Right cardiac atrium (tissue), 5 donors: ENCODE measurements at regions not wholly inside any gene's neighbourhood (a gene's known extent, or its start where the extent isn't known, plus 50 kb on each side); places are given as distances from the start of the nearest gene placed in this dataset.

Experiments
- ATAC-seq, 2 donors: fragments of 200-7000 bp; cut with Tn5 transposase; one replicate each; pipeline versions ENCODE4 v1.8.0 to v1.9.1; 2020; ENCODE audit warnings: moderate library complexity in 2 of 2, mild to moderate bottlenecking in 1 of 2
- DNase-seq, 3 donors: peaks; one replicate each; pipeline ENCODE4 v3.0.0-alpha.2; 2020
- H3K27ac ChIP-seq: one replicate; pipeline ENCODE4 v1.5.1; 2013; ENCODE audit warnings: mild to moderate bottlenecking, low read length, control low read depth, moderate library complexity
- H3K27me3 ChIP-seq: one replicate; pipeline ENCODE4 v1.6.1; 2013; ENCODE audit not compliant: control insufficient read depth, insufficient read depth
- H3K4me1 ChIP-seq: one replicate; pipeline ENCODE4 v1.6.1; 2013; ENCODE audit warnings: low read length; ENCODE audit not compliant: control insufficient read depth, insufficient read depth
- H3K4me3 ChIP-seq: one replicate; pipeline ENCODE4 v1.5.1; 2013; ENCODE audit warnings: low read length, control low read depth
- H3K9me3 ChIP-seq: one replicate; pipeline ENCODE4 v1.6.1; 2013; ENCODE audit warnings: low read length; ENCODE audit not compliant: control insufficient read depth
- WGBS: extraction: QIAGEN DNeasy Blood & Tissue Kit; methylation state at CpG from one replicate; pipeline ENCODE4 v1.1.7; 2013; 5-methylcytosine and 5-hydroxymethylcytosine counted together
- intact Hi-C, 4 donors: fragments of 100-400 bp; cut with DNase I; formaldehyde crosslinking; loops; one replicate each; pipeline versions ENCODE4 v1.11.0 to v1.14.0; 2022 to 2023
- donor health status: healthy with polysubstance abuse.
- donor health status: DM: no; HTN: yes; CAD: no.
- donor health status: DM: no; HTN: no; CAD: no.
- donor health status: DM: no; HTN: yes; CAD: no; lungs with severe emphysema.
- donor health status: DM: yes; HTN: yes; CAD: no.

DNA sequence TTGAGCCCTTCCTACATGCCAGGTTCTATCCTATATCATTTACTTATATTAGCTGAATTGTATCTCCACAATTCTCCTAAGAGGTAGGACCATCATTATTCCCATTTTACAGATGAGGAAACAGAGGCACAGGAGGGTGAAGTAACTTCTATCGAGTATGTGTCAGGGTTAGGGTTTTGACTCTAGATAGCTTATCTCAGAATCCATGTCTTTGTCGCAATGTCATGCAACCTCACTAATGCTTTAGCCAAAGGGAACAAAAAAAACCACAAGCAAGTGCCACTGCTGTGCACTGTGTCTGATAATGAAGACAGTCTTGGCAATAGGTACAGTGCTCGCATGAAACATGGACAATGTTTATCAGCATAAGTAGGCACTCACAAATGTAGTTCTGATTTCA lies 95.4 kb upstream of the CLDN14 start:
- intact Hi-C loops = no loop called here
- DNase-seq (no peak), ATAC-seq (no peak)
- H3K4me1 ChIP-seq = no peaks in the 10 kb centered on the region
- no peaks in the 10 kb centered on the region for H3K9me3 ChIP-seq
- H3K27ac ChIP-seq = no peak overlapping the region
- H3K4me3 ChIP-seq = no peak overlapping the region
- WGBS = 61% methylated on average over 3 of the region's 3 CpGs
- no peaks in the 10 kb centered on the region for H3K27me3 ChIP-seq

DNA sequence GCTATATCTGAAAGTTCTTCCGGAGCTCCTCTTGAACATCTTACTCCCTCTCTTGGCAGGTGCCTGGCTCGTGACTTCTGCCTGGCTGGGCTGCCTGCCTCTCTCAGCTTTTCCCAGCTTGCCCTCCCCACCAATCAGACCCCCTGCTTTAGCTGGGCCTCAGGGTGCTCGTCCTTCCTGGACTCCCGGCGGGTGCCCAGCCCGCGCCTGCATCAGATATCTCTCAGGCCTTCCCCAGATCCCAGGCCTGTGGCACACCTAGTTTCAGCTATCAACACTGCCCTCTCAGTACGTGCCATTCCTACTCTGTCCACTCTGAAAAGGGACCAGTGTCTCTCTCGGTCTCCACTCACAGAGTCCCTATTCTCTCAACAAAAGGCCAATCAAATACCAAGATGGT lies 96.5 kb upstream of the CLDN14 start:
- ATAC-seq = no peak
- 75% methylated on average over 9 of the region's 9 CpGs for WGBS
- H3K27ac ChIP-seq = no peak overlapping the region
- no peak for DNase-seq
- H3K4me3 ChIP-seq = no peak overlapping the region
- intact Hi-C loops = no loop called here
- H3K9me3 ChIP-seq = no peaks in the 10 kb centered on the region
- no peaks in the 10 kb centered on the region for H3K4me1 ChIP-seq
- H3K27me3 ChIP-seq = no peaks in the 10 kb centered on the region

GRCh38 chr21:36579898-36580297 lies 100.0 kb upstream of the CLDN14 start:
- no peak overlapping the region for H3K4me3 ChIP-seq
- no peaks in the 10 kb centered on the region for H3K27me3 ChIP-seq
- ATAC-seq = no peak
- no peaks in the 10 kb centered on the region for H3K9me3 ChIP-seq
- H3K4me1 ChIP-seq = no peaks in the 10 kb centered on the region
- intact Hi-C loops = loop anchor here in 1 of 4 donors (10.0 kb wide), 1 partner anchor 155 kb away; no protein-coding TSS in a partner anchor
- WGBS = 74% methylated on average over 1 of the region's 1 CpG
- no peak overlapping the region for H3K27ac ChIP-seq
- DNase-seq = no peak

- ATAC-seq = no peak
- WGBS = 68% methylated on average over 6 of the region's 6 CpGs
- H3K4me3 ChIP-seq = no peak overlapping the region
- H3K9me3 ChIP-seq = no peaks in the 10 kb centered on the region
- no peak for DNase-seq
- no peak overlapping the region for H3K27ac ChIP-seq
- H3K27me3 ChIP-seq = no peaks in the 10 kb centered on the region
- no peaks in the 10 kb centered on the region for H3K4me1 ChIP-seq
- intact Hi-C loops = loop anchor here in 1 of 4 donors (10.0 kb wide), 1 partner anchor 157 kb away; no protein-coding TSS in a partner anchor
Measured at GRCh38 chr21:36582271-36582670, 102.3 kb upstream of the CLDN14 start.

DNA sequence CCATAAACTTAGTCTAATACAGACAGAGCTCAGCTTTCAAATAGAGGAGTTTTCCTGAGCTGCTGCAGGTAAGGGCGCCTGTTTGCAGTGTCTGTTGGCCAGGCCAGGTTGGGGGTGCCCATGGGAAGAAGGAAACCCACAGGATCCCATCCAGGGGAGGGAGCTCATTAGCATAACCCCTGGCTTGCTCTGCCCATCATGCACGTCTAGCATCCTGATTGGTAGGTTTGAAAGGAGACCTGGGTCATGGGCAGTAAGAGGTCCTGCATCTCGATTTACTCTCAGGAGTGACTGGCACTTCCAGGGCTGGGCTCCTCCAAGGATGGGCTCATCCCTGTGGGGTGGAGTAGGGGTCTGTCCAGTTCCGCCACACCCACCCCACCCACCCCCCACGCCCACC lies 103.7 kb upstream of the CLDN14 start:
- Histone ChIP-seq H3K27me3 (no peaks in the 10 kb centered on the region), H3K4me1 (no peaks in the 10 kb centered on the region), H3K4me3 (no peak overlapping the region), H3K27ac (no peak overlapping the region), H3K9me3 (no peaks in the 10 kb centered on the region)
- intact Hi-C loops = loop anchor here in 1 of 4 donors (10.0 kb wide), 1 partner anchor 159 kb away; no protein-coding TSS in a partner anchor
- WGBS = 47% methylated on average over 5 of the region's 5 CpGs
- DNase-seq (no peak), ATAC-seq (no peak)

GRCh38 chr21:36584980-36585940 lies 105.3 kb upstream of the CLDN14 start:
- DNase-seq (no peak), ATAC-seq (no peak)
- Histone ChIP-seq H3K4me3 (no peak overlapping the region), H3K9me3 (no peaks in the 10 kb centered on the region), H3K27me3 (no peaks in the 10 kb centered on the region), H3K4me1 (no peaks in the 10 kb centered on the region), H3K27ac (no peak overlapping the region)
- 87% methylated on average over 6 of the region's 6 CpGs for WGBS
- intact Hi-C loops = loop anchor here in 1 of 4 donors (10.0 kb wide), 1 partner anchor 160 kb away; no protein-coding TSS in a partner anchor

GRCh38 chr21:36587388-36587787 lies 107.5 kb upstream of the CLDN14 start:
- no peak overlapping the region for H3K27ac ChIP-seq
- H3K9me3 ChIP-seq = no peaks in the 10 kb centered on the region
- WGBS = 75% methylated on average over 8 of the region's 8 CpGs
- no peak for DNase-seq
- H3K4me1 ChIP-seq = no peaks in the 10 kb centered on the region
- no peak for ATAC-seq
- H3K4me3 ChIP-seq = no peak overlapping the region
- intact Hi-C loops = loop anchor here in 1 of 4 donors (10.0 kb wide), 1 partner anchor 163 kb away; no protein-coding TSS in a partner anchor
- no peaks in the 10 kb centered on the region for H3K27me3 ChIP-seq

DNA sequence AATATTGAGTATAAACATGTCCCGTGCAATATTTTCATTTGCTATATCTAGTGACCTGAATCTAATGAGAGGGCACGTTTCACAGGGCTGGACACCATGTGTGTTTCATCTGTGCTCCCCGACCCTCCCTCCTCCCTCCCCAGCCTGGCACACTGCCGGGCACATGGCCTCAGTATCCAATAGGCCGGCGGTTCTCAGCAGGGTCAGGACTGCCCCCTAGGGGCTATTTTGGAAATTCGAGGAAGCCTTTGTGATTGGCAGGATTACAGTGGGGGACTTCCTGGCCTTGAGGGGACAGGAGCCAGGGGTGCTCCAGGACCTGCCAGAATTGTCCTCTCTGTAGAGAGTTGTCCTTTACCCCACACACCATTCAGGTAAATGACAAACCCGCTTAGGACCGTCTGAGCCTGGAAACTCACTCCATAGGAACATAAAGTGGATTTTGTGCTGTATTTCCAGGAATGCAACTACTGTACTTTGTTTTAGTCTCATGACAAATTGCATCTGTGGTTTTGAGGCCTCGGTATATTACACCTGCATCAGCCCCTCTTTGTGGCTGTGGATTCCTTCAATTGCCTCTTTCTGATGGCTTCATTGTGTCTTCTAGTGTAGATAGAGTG lies 109.5 kb upstream of the SIM2 start:
- 33% methylated on average over 10 of the region's 10 CpGs for WGBS
- no peaks in the 10 kb centered on the region for H3K27me3 ChIP-seq
- ATAC-seq (peak in 1 of 2 donors; percentile 77), DNase-seq (peak; percentile 41 to 75 (median 67))
- H3K4me1 ChIP-seq = no peaks in the 10 kb centered on the region
- intact Hi-C loops = loop anchor here in 1 of 4 donors (10.0 kb wide), 1 partner anchor 165 kb away; no protein-coding TSS in a partner anchor
- H3K9me3 ChIP-seq = no peaks in the 10 kb centered on the region
- no peak overlapping the region for H3K27ac ChIP-seq
- no peak overlapping the region for H3K4me3 ChIP-seq

GRCh38 chr21:36591326-36591970 lies 107.5 kb upstream of the SIM2 start:
- intact Hi-C loops = loop anchor here in 1 of 4 donors (10.0 kb wide), 1 partner anchor 47 kb away; no protein-coding TSS in a partner anchor
- Histone ChIP-seq H3K4me1 (no peaks in the 10 kb centered on the region), H3K9me3 (no peaks in the 10 kb centered on the region), H3K27ac (no peak overlapping the region), H3K4me3 (no peak overlapping the region), H3K27me3 (no peaks in the 10 kb centered on the region)
- WGBS = 77% methylated on average over 16 of the region's 16 CpGs
- DNase-seq (no peak), ATAC-seq (no peak)

DNA sequence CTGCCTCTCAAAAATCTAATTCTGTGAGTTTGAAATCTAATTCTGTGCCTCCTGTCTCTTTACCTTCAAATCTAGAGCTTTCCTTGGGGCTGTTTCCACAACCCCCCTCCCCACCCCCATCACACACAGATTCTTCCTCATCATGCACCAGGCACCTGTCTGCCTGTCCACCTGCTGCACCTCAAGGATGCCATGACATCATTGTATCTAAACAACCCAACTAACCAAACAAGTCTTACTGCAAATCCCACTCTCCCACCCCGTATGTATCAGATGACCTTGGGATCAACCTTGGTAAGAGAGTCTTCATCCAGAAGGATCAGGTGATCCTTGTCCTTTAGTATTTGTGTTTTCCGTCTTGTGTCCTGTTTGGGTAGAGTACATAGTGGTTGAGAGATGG lies 102.7 kb upstream of the SIM2 start:
- Histone ChIP-seq H3K4me3 (no peak overlapping the region), H3K27ac (no peak overlapping the region), H3K27me3 (no peaks in the 10 kb centered on the region), H3K9me3 (no peaks in the 10 kb centered on the region), H3K4me1 (no peaks in the 10 kb centered on the region)
- ATAC-seq = no peak
- WGBS = 74% methylated on average over 2 of the region's 2 CpGs
- intact Hi-C loops = loop anchor here in 1 of 4 donors (10.0 kb wide), 1 partner anchor 51 kb away; no protein-coding TSS in a partner anchor
- DNase-seq = no peak
